ENCODE measurements at regions not wholly inside any gene's neighbourhood (a gene's known extent, or its start where the extent isn't known, plus 50 kb on each side); places are given as distances from the start of the nearest gene placed in this dataset.

GRCh38 chr12:75974323-75975187 lies 57.0 kb downstream of the PHLDA1 start:
- no peak for DNase-seq (ENCODE audit: extremely low read depth, low read depth, low spot score)

GRCh38 chr12:75971253-75971652 lies 60.3 kb downstream of the PHLDA1 start:
- DNase-seq (ENCODE audit: extremely low read depth, low read depth, low spot score): no peak

- DNase-seq (ENCODE audit: extremely low read depth, low read depth, low spot score): no peak
Measured at GRCh38 chr12:75970310-75970709, 61.3 kb downstream of the PHLDA1 start.

GRCh38 chr12:75969768-75970167 lies 61.8 kb downstream of the PHLDA1 start:
- no peak for DNase-seq (ENCODE audit: extremely low read depth, low read depth, low spot score)

DNA sequence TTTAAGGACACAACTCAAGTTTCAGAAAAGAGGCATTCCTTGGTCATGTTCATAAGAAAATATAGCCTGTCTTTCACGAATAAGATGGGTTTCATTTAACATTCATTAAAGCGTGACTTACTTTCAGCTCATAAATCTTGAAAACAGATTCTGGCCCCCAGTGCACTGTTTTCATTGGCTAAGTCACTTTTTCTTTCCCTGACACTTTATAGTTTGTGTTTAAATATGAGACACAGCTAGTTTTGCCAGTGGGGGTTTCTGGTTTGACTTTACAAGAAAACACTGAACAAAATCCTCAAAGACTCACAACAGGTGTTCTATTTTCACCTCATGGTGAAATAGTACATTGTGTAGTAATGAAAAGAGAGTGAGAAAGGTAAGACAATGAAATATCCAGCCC lies 65.9 kb downstream of the PHLDA1 start:
- no peak for DNase-seq (ENCODE audit: extremely low read depth, low read depth, low spot score)

DNA sequence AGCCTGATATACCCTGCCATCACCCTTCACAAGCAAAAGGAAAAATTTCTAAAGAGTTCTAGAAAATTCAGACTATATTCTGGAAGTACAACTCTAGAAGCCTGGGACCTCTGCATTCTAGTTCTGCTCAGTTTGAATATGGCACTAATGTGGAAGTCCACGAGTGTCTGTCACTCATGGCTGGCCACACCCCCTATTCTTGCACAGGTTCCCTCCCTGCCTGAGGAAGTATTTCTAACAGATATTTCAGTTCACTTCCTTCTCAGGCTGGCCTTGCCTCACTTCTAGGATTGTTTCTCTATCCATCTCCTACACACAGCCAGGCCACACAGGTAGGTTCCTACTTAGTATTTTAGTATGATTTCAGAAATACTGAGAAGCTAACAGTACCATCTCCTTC lies 67.4 kb downstream of the PHLDA1 start:
- no peak for DNase-seq (ENCODE audit: extremely low read depth, low read depth, low spot score)

DNA sequence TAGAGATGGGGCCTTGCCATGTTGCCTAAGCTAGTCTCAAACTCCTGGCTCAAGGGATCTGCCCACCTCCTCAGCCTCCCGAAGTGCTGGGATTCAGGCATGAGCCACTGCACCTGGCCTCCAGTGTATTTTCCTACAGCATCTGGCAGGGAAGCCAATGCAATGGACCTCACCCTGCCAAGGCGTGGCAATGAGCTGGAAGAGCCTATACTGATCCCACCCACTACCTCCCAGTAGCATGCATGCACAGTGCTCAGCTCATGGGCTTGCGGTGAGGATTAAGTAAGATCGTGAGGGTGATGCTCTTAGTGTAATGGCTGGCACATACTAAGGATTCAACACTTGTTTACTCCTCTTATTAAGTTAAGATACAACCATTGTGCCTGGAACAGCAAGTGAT lies 69.7 kb downstream of the PHLDA1 start:
- no peak for DNase-seq (ENCODE audit: extremely low read depth, low read depth, low spot score)

DNA sequence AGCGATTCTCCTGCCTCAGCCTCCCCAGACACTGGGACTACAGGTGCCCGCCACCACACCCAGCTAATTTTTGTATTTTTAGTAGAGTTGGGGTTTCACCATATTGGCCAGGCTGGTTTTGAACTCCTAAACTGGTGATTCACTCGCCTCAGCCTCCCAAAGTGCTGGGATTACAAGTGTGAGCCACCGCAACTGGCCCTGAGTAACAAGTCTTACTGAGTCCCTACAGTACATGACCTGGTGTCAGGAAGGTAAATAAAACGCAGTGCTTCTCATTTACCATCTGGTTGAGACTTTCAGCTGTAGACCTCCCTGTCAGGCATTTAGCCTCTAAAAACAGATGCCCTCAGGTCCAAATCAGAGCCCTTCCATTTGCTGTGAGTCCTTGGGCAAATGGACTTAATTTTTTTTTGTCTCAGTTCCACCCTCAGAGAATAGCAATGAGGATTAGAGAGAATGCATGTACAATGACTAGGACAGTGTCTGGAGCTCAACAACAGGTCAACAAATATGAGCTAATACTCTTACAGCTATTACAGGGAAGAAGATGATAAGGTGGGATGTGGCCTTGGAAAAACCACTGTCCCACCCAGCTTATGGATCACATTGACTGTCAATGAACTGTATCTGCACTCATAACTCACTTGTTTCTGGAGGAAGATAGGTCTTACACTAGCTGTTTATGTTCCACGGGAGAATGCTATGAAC lies 70.5 kb downstream of the PHLDA1 start:
- no peak for DNase-seq (ENCODE audit: extremely low read depth, low read depth, low spot score)

GRCh38 chr12:75960086-75960910 lies 71.3 kb downstream of the PHLDA1 start:
- DNase-seq (ENCODE audit: extremely low read depth, low read depth, low spot score): no peak

DNA sequence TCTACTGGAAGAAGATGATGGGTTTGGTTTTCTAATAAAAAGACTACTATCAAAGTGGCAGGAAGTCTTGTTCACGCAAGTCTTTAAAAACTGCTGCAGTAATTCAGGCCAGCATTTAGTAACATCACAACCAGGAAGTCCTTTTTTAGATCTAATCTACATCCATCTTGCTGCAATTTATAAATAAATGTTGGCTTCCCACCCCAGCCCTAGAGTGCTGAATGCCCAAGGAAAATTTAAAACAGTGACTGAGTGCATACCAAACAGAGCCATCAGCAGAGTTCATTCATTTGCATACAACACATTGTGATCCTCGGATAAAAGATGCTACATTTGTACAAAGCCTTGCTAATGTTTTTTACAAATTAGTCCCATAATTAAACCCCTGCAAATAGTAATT lies 72.1 kb downstream of the PHLDA1 start:
- no peak for DNase-seq (ENCODE audit: extremely low read depth, low read depth, low spot score)

- DNase-seq (ENCODE audit: extremely low read depth, low read depth, low spot score): no peak
Measured at GRCh38 chr12:75959060-75959459, 72.5 kb downstream of the PHLDA1 start.

- no peak for DNase-seq (ENCODE audit: extremely low read depth, low read depth, low spot score)
Measured at GRCh38 chr12:75955251-75955650, 76.3 kb downstream of the PHLDA1 start.

- no peak for DNase-seq (ENCODE audit: extremely low read depth, low read depth, low spot score)
Measured at GRCh38 chr12:75954749-75955148, 76.8 kb downstream of the PHLDA1 start.

GRCh38 chr12:75954041-75954440 lies 77.5 kb downstream of the PHLDA1 start:
- DNase-seq (ENCODE audit: extremely low read depth, low read depth, low spot score): no peak

DNA sequence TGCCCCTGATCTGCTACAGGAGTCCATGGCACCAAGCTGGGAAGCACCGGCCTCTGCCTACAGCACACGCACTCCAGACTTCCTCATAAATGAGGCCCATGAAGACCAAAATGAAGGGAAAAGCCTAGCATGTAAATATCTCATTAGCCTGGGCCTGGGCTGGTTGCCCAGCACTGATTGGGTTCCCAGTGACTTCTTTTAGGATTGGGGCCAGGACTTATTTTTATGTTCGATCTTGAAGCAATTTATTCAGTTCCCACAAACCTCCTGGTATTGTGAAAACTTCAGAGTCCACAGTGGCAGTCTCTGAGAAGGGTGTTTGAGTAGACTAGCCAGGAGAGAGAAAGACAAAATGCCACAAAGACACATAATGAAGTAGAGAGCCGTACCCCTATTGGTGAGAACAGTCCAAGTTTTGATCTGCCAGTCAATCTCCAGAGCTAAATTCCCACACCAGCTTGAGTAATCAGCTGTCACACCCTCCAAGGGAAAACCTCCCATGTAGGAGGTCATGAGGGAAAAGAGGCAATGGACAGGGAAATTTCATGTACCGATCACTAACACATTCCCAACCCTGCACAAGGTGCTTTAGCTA lies 78.2 kb downstream of the PHLDA1 start:
- DNase-seq (ENCODE audit: extremely low read depth, low read depth, low spot score): no peak

DNA sequence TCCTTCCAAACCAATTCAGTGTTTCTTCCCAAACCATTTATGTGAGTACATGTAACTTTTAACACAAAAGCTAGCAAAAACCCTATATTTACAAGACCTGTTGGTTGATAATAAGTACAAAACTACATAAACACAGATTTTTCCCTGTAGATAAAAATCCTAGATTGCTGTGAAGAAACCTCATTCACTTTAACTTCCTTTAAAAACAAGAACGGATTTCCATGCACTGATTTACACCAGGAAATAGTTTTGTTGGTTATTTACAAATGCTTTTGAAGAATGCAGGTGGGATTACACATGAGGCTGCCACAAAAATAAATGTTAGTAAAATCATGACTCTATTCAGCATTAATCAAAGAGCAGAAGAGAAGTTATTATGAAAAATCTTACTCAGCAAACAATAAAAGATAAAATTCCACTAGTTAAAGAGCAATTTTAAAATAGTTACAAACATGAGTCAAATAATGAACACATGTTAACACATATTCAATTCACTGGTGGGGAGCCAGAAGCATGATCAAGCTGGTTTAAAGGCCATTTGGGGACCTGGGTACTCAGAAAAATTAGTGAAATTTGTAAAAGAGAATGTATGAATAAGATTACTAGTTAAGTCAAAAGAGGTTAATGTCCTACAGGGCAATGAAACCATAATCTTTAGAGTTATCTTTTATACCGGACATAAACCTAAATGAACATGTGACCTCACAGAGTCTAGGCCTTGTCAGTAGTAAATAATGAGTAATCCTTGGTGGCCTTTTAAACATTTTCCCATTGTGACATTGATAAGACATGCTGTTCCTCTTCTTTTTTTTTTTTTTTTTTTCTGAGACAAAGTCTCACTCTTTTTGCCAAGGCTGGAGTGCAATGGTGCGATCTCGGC lies 79.9 kb downstream of the PHLDA1 start:
- DNase-seq (ENCODE audit: extremely low read depth, low read depth, low spot score): no peak

DNA sequence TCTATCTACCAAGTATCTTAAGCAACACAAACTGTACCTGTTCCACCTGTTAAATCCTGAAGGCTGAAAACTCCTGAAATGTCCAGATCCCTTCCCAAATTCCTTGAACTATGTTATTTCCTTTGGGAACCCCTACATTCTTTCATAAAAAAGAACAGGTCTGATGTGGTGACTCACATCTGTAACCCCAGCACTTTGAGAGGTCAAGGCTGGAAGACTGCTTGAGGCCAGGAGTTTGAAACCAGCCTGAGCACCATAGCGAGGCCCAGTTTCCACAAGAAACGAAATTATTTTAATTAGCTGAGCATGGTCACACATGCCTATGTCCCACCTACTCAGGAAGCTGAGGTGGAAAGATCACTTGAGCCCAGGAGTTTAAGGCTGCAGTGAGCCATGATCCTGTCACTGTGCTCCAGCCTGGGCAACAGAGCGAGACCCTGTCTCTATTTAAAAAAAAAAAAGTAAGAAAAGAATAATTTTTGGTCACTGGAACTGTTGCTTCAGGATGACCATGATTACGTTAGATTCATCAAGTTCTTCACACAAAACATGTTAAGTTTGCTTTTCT lies 84.3 kb downstream of the PHLDA1 start:
- no peak for DNase-seq (ENCODE audit: extremely low read depth, low read depth, low spot score)

DNA sequence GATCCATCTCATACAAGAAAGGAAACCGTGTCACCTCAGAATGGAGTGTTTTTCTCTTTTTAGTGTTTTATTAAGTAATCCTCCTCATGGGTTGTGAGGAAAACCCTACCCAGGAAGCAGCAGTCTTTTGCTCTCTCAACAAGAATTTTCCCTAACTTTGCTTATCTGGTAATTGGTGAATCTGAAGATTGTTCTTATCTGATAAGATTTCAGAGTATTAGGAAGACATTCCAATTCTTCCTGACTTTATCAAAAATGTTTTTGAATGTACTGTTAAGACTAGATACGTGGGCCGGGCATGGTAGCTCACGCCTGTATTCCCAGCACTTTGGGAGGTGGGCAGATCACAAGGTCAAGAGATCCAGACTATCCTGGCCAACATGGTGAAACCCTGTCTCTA lies 86.0 kb downstream of the PHLDA1 start:
- no peak for DNase-seq (ENCODE audit: extremely low read depth, low read depth, low spot score)

GRCh38 chr12:75944905-75945432 lies 86.6 kb downstream of the PHLDA1 start:
- no peak for DNase-seq (ENCODE audit: extremely low read depth, low read depth, low spot score)
